Lower lobe of right lung (tissue), 2 donors: ENCODE measurements at regions not wholly inside any gene's neighbourhood (a gene's known extent, or its start where the extent isn't known, plus 50 kb on each side); places are given as distances from the start of the nearest gene placed in this dataset.
"Not testable (repeated sequence)": the region's sequence is repeated elsewhere in the genome, so short reads cannot be mapped to it uniquely, and the experiment has no call there.

Experiments used
- ATAC-seq, 2 donors: fragments of 200-7000 bp; cut with Tn5 transposase; one replicate each; pipeline ENCODE4 v1.9.1; 2020 to 2022; ENCODE audit warnings: mild to moderate bottlenecking in 2 of 2, moderate library complexity in 2 of 2
- DNase-seq: peaks from one replicate; pipeline ENCODE4 v3.0.0-alpha.2; 2020
- H3K27ac ChIP-seq: fragments of 200-600 bp; one replicate; pipeline ENCODE4 v1.8.0; 2022
- H3K27me3 ChIP-seq: fragments of 200-600 bp; one replicate; pipeline ENCODE4 v1.8.0; 2022; ENCODE audit warnings: low read depth
- H3K36me3 ChIP-seq: fragments of 200-600 bp; one replicate; pipeline ENCODE4 v1.8.0; 2022; ENCODE audit warnings: mild to moderate bottlenecking
- H3K4me1 ChIP-seq: fragments of 200-600 bp; one replicate; pipeline ENCODE4 v1.8.0; 2022
- H3K4me3 ChIP-seq: fragments of 200-600 bp; one replicate; pipeline ENCODE4 v1.8.0; 2022; ENCODE audit warnings: mild to moderate bottlenecking
- H3K9me3 ChIP-seq: fragments of 200-600 bp; one replicate; pipeline ENCODE4 v1.8.0; 2022
- CTCF ChIP-seq: fragments of 200-600 bp; IDR thresholded peaks from one replicate; pipeline ENCODE4 v1.8.0; 2022; ENCODE audit warnings: antibody characterized with exemption, mild to moderate bottlenecking
- intact Hi-C: fragments of 100-400 bp; cut with DNase I; formaldehyde crosslinking; loops from one replicate; pipeline ENCODE4 v1.11.0; 2022
- donor health status: DM: no; HTN: yes; CAD: no; lungs with severe emphysema.

DNA sequence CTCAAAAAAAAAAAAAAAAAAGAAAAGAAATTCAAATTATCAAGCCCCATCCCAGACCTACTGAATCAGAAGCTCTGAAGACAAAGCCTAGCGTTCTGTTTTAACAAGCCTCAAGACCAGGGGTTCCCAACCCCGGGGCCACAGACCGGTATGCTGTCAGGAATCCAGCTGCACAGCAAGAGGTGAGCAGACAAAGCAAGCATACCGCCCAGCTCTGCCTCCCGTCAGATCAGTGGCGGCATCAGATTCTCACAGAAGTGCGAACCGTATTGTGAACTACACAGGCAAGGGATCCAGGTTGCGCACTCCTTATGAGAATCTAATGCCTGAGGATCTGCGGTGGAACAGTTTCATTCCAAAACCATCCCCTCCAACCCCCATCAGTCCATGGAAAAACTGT, 57.8 kb upstream of the RASAL2 start:
- H3K4me3 ChIP-seq, result no peak overlapping the region
- H3K4me1 ChIP-seq, result peaks cover 20% of the 10 kb centered on the region
- DNase-seq (no peak), ATAC-seq (no peak)
- H3K27ac ChIP-seq, result no peak overlapping the region
- no peaks in the 10 kb centered on the region for H3K9me3 ChIP-seq
- intact Hi-C loops, result no loop called here
- TF ChIP-seq CTCF, result no peak
- H3K27me3 ChIP-seq, result no peaks in the 10 kb centered on the region
- H3K36me3 ChIP-seq, result no peaks in the 10 kb centered on the region

DNA sequence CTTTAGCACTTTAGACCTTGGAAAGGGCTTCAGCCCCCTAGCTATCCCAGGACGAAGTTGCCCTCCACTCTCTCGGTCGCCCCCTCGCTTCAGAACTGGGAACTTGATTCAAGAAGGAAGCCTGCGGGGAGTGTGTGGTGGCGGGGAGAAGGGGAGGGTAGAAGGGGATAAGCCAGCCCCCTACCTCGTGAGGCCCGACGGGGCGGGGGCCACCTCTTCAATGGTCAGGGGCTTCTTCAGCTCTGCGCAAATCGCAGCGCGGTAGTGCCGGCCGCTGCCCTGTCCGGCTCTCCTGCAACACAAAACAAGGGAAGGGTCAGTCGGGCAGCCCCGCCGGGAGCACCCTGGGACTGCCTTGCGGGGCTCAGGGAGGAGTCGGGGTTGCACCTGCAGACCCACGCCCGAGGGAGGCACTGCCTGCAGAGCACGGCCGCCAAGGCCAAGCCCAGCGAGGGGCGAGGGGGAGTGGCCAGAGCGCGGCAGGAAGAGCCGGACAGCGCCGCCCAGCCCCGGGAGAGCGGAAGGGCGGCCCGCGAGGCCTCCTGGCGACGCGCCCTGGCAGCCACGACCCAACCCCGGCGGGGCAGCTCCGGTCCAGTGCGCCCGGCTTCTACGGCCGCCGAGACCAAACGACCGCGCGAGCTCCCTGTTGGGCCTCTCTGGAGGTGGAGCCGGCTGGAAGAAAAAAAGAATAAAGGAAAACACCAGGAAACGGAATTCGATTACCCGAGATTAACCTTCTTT, 56.2 kb upstream of the RASAL2 start:
- Histone ChIP-seq H3K4me3 (peak overlapping the region; percentile 77), H3K36me3 (no peaks in the 10 kb centered on the region), H3K27me3 (no peaks in the 10 kb centered on the region), H3K27ac (peak overlapping the region; percentile 83), H3K9me3 (no peaks in the 10 kb centered on the region), H3K4me1 (peaks cover 11% of the 10 kb centered on the region)
- peak; percentile 58 for TF ChIP-seq CTCF
- intact Hi-C loops, result no loop called here
- ATAC-seq, result peak; percentile 99
- DNase-seq, result peak; percentile 92

DNA sequence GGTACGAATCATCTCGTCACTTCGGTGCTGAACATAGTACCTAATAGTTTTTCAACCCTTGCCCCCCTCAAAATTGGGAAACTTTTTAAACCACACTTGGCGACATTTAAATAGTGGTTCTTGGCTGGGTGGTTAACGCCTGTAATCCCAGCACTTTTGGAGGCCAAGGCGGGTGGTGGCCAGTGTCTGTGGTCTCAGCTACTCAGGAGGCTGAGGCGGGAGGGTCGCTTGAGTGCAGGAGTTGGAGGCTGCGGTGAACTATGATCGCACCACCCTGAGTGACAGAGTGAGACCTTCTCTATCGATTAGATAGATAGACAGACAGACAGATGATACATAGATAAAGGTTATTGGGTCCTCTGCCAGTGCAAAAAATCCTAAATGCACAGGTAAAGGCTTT, 55.5 kb upstream of the RASAL2 start:
- H3K4me3 ChIP-seq, result peak overlapping the region; percentile 77
- no peaks in the 10 kb centered on the region for H3K36me3 ChIP-seq
- H3K4me1 ChIP-seq, result peaks cover 4% of the 10 kb centered on the region
- ATAC-seq, result no peak
- H3K27ac ChIP-seq, result peak overlapping the region; percentile 83
- H3K9me3 ChIP-seq, result no peaks in the 10 kb centered on the region
- intact Hi-C loops, result no loop called here
- TF ChIP-seq CTCF, result no peak
- no peaks in the 10 kb centered on the region for H3K27me3 ChIP-seq
- peak; percentile 47 for DNase-seq

DNA sequence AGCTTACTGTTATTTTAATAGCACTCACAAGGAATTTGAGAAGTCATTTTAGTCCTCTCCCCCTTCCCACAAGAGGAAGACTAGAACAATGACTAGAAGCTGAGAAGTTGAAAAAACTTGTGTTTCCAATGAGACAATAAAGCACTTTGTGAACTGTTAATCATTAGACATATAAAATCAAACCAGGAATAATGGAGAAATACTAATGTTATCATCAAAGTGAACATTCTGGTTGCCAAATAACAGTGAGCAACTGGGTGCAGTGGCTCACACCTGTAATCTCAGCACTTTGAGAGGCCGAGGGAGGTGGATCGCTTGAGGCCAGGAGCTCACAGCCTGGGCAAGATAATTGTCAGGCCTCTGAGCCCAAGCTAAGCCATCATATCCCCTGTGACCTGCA, 54.0 kb upstream of the RASAL2 start:
- intact Hi-C loops, result no loop called here

DNA sequence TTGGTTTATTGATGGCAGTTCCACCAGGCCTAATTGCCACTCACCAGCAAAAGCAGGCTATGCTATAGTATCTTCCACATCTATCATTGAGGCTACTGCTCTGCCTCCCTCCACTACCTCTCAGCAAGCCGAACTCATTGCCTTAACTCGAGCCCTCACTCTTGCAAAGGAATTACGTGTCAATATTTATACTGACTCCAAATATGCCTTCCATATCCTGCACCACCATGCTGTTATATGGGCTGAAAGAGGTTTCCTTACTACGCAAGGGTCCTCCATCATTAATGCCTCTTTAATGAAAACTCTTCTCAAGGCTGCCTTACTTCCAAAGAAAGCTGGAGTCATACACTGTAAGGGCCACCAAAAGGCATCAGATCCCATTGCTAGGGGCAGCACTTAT, 50.0 kb upstream of the RASAL2 start:
- H3K36me3 ChIP-seq, H3K27me3 ChIP-seq, DNase-seq, H3K27ac ChIP-seq, intact Hi-C loops, H3K4me1 ChIP-seq, ATAC-seq, H3K4me3 ChIP-seq, H3K9me3 ChIP-seq: not testable (repeated sequence)

More for the DNA sequence above, 54.0 kb upstream of the RASAL2 start:
- H3K9me3 ChIP-seq, result no peaks in the 10 kb centered on the region
- no peak for DNase-seq
- H3K36me3 ChIP-seq, result no peaks in the 10 kb centered on the region
- H3K4me1 ChIP-seq, result no peaks in the 10 kb centered on the region
- H3K27ac ChIP-seq, result no peak overlapping the region
- no peak overlapping the region for H3K4me3 ChIP-seq
- H3K27me3 ChIP-seq, result no peaks in the 10 kb centered on the region
- TF ChIP-seq CTCF, result no peak
- no peak for ATAC-seq
